ENCODE measurements at regions not wholly inside any gene's neighbourhood (a gene's known extent, or its start where the extent isn't known, plus 50 kb on each side); places are given as distances from the start of the nearest gene placed in this dataset.

DNA sequence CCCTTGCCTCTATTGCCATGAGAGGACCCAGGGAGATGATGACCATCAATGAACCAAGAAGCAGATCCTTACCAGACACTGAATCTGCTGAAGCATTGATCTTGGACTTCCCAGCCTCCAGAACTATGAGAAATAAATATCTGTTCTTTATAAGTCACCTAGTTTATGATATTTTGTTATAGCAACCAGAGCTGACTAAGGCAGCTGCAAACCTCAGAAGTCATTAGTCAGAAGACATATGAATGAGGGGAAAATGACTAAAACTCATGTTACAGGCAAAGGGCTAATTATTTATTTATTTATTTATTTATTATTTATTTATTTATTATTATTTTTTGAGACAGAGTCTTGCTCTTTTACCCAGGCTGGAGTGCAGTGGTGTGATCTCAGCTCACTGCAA lies 321.1 kb downstream of the TGFB2 start:
- Histone ChIP-seq H3K27me3 (ENCODE audit: insufficient read depth, low read depth, severe bottlenecking) (no peaks in the 10 kb centered on the region), H3K9me3 (ENCODE audit: severe bottlenecking) (no peaks in the 10 kb centered on the region), H3K27ac (no peak overlapping the region), H3K36me3 (no peaks in the 10 kb centered on the region), H3K4me3 (ENCODE audit: low read depth, low read length) (no peak overlapping the region)
- DNase-seq = no peak
- TF ChIP-seq CTCF (IDR thresholded peaks at IDR 0.05; ENCODE audit: low read depth, low read length) = no peak

- H3K27ac ChIP-seq = no peak overlapping the region
- no peak for TF ChIP-seq CTCF (IDR thresholded peaks at IDR 0.05; ENCODE audit: low read depth, low read length)
- no peaks in the 10 kb centered on the region for H3K36me3 ChIP-seq
- DNase-seq = no peak
- no peaks in the 10 kb centered on the region for H3K27me3 ChIP-seq (ENCODE audit: insufficient read depth, low read depth, severe bottlenecking)
- no peak overlapping the region for H3K4me3 ChIP-seq (ENCODE audit: low read depth, low read length)
- H3K9me3 ChIP-seq (ENCODE audit: severe bottlenecking) = no peaks in the 10 kb centered on the region
Observed at GRCh38 chr1:218667781-218668516, 322.8 kb downstream of the TGFB2 start.

DNA sequence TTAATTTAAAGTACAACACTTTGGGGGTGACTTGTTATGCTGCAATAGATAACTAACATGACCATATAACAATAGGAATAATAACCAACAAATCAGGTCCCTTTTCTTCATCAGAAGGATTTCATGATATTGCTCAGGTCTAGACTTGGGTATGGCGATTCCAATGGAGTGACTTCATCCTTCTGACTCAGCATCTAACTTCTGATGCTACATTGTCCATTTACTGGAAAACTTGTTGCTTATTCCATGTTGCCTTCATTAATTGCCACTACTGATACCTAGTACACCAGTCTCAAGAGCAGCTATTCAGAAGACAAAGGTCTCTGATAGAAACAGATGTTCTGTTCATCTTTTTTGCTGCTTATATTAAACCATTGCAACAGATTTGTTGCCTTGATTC lies 324.3 kb downstream of the TGFB2 start:
- no peaks in the 10 kb centered on the region for H3K36me3 ChIP-seq
- H3K27me3 ChIP-seq (ENCODE audit: insufficient read depth, low read depth, severe bottlenecking) = no peaks in the 10 kb centered on the region
- H3K9me3 ChIP-seq (ENCODE audit: severe bottlenecking) = no peaks in the 10 kb centered on the region
- no peak overlapping the region for H3K4me3 ChIP-seq (ENCODE audit: low read depth, low read length)
- no peak overlapping the region for H3K27ac ChIP-seq
- DNase-seq = no peak
- TF ChIP-seq CTCF (IDR thresholded peaks at IDR 0.05; ENCODE audit: low read depth, low read length) = no peak

- H3K27me3 ChIP-seq (ENCODE audit: insufficient read depth, low read depth, severe bottlenecking) = no peaks in the 10 kb centered on the region
- no peak overlapping the region for H3K27ac ChIP-seq
- H3K36me3 ChIP-seq = no peaks in the 10 kb centered on the region
- no peak for DNase-seq
- no peak overlapping the region for H3K4me3 ChIP-seq (ENCODE audit: low read depth, low read length)
- no peak for TF ChIP-seq CTCF (IDR thresholded peaks at IDR 0.05; ENCODE audit: low read depth, low read length)
- H3K9me3 ChIP-seq (ENCODE audit: severe bottlenecking) = no peaks in the 10 kb centered on the region
Observed at GRCh38 chr1:218670875-218671274, 325.7 kb downstream of the TGFB2 start.

DNA sequence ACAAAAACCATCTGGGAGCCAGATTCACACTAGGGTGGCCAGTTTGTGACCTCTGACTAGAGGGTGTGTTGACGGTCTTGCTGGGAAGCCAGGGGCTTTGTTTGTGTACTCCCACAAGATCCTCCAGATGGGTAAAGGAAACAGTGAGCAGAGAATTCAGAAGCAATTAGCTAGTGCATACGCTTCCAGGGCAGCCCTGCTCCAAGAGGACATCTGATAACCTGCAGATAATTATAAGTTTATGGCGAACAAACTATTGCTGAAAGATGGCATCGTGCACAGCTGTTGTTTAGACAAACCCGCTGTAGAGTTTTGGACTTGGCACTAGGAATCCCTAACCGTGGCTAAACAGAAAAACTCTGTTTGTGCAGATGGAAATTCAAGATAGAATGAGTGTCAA lies 326.4 kb downstream of the TGFB2 start:
- Histone ChIP-seq H3K36me3 (no peaks in the 10 kb centered on the region), H3K4me3 (ENCODE audit: low read depth, low read length) (no peak overlapping the region), H3K27ac (no peak overlapping the region), H3K9me3 (ENCODE audit: severe bottlenecking) (no peaks in the 10 kb centered on the region), H3K27me3 (ENCODE audit: insufficient read depth, low read depth, severe bottlenecking) (no peaks in the 10 kb centered on the region)
- TF ChIP-seq CTCF (IDR thresholded peaks at IDR 0.05; ENCODE audit: low read depth, low read length) = no peak
- no peak for DNase-seq

- H3K9me3 ChIP-seq (ENCODE audit: severe bottlenecking) = no peaks in the 10 kb centered on the region
- no peak for DNase-seq
- H3K27ac ChIP-seq = no peak overlapping the region
- H3K27me3 ChIP-seq (ENCODE audit: insufficient read depth, low read depth, severe bottlenecking) = no peaks in the 10 kb centered on the region
- TF ChIP-seq CTCF (IDR thresholded peaks at IDR 0.05; ENCODE audit: low read depth, low read length) = no peak
- H3K4me3 ChIP-seq (ENCODE audit: low read depth, low read length) = no peak overlapping the region
- no peaks in the 10 kb centered on the region for H3K36me3 ChIP-seq
Observed at GRCh38 chr1:218673170-218673569, 328.0 kb downstream of the TGFB2 start.
